ENCODE measurements at regions not wholly inside any gene's neighbourhood (a gene's known extent, or its start where the extent isn't known, plus 50 kb on each side); places are given as distances from the start of the nearest gene placed in this dataset.

DNA sequence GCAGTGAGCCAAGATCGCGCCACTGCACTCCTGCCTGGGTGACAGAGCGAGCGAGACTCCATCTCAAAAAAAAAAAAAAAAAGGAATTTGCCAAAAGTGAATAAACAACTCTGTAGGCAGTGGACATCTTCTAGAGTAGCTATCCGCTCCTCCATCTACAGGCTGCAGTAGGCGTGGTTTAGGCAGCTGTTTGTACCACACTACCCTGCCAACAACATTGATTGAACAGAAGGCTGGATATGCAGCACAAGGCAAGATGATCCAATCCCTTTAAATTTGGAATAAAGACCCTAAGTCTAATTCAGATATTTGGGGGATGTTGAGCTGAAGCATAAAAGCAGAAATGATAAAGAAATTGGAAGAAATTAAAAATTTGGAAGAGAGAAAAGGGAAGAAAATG lies 141.6 kb downstream of the TES start:
- TF ChIP-seq JUND (IDR thresholded peaks at IDR 0.05), result no peak
- TF ChIP-seq, protein P1, sequence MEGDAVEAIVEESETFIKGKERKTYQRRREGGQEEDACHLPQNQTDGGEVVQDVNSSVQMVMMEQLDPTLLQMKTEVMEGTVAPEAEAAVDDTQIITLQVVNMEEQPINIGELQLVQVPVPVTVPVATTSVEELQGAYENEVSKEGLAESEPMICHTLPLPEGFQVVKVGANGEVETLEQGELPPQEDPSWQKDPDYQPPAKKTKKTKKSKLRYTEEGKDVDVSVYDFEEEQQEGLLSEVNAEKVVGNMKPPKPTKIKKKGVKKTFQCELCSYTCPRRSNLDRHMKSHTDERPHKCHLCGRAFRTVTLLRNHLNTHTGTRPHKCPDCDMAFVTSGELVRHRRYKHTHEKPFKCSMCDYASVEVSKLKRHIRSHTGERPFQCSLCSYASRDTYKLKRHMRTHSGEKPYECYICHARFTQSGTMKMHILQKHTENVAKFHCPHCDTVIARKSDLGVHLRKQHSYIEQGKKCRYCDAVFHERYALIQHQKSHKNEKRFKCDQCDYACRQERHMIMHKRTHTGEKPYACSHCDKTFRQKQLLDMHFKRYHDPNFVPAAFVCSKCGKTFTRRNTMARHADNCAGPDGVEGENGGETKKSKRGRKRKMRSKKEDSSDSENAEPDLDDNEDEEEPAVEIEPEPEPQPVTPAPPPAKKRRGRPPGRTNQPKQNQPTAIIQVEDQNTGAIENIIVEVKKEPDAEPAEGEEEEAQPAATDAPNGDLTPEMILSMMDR (IDR thresholded peaks at IDR 0.05; ENCODE audit: low read depth, low read length, missing input control), result no peak
- TF ChIP-seq, protein P2, sequence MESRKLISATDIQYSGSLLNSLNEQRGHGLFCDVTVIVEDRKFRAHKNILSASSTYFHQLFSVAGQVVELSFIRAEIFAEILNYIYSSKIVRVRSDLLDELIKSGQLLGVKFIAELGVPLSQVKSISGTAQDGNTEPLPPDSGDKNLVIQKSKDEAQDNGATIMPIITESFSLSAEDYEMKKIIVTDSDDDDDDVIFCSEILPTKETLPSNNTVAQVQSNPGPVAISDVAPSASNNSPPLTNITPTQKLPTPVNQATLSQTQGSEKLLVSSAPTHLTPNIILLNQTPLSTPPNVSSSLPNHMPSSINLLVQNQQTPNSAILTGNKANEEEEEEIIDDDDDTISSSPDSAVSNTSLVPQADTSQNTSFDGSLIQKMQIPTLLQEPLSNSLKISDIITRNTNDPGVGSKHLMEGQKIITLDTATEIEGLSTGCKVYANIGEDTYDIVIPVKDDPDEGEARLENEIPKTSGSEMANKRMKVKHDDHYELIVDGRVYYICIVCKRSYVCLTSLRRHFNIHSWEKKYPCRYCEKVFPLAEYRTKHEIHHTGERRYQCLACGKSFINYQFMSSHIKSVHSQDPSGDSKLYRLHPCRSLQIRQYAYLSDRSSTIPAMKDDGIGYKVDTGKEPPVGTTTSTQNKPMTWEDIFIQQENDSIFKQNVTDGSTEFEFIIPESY (IDR thresholded peaks at IDR 0.05), result no peak
- TF ChIP-seq, protein P3, sequence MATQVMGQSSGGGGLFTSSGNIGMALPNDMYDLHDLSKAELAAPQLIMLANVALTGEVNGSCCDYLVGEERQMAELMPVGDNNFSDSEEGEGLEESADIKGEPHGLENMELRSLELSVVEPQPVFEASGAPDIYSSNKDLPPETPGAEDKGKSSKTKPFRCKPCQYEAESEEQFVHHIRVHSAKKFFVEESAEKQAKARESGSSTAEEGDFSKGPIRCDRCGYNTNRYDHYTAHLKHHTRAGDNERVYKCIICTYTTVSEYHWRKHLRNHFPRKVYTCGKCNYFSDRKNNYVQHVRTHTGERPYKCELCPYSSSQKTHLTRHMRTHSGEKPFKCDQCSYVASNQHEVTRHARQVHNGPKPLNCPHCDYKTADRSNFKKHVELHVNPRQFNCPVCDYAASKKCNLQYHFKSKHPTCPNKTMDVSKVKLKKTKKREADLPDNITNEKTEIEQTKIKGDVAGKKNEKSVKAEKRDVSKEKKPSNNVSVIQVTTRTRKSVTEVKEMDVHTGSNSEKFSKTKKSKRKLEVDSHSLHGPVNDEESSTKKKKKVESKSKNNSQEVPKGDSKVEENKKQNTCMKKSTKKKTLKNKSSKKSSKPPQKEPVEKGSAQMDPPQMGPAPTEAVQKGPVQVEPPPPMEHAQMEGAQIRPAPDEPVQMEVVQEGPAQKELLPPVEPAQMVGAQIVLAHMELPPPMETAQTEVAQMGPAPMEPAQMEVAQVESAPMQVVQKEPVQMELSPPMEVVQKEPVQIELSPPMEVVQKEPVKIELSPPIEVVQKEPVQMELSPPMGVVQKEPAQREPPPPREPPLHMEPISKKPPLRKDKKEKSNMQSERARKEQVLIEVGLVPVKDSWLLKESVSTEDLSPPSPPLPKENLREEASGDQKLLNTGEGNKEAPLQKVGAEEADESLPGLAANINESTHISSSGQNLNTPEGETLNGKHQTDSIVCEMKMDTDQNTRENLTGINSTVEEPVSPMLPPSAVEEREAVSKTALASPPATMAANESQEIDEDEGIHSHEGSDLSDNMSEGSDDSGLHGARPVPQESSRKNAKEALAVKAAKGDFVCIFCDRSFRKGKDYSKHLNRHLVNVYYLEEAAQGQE (IDR thresholded peaks at IDR 0.05), result no peak
- no peak for TF ChIP-seq TAF1 (conservative IDR thresholded peaks at IDR 0.05)
- TF ChIP-seq RAD21 (IDR thresholded peaks at IDR 0.05), result no peak
- TF ChIP-seq, protein P4, sequence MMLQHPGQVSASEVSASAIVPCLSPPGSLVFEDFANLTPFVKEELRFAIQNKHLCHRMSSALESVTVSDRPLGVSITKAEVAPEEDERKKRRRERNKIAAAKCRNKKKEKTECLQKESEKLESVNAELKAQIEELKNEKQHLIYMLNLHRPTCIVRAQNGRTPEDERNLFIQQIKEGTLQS (IDR thresholded peaks at IDR 0.05), result no peak
- no peak for TF ChIP-seq FOXA2 (IDR thresholded peaks at IDR 0.05)
- no peak for TF ChIP-seq HNF4G (IDR thresholded peaks at IDR 0.05)
- TF ChIP-seq, protein P5, sequence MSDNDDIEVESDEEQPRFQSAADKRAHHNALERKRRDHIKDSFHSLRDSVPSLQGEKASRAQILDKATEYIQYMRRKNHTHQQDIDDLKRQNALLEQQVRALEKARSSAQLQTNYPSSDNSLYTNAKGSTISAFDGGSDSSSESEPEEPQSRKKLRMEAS (IDR thresholded peaks at IDR 0.05), result no peak
- no peak for TF ChIP-seq FOXA1 (IDR thresholded peaks at IDR 0.05)
- TF ChIP-seq EGR1 (IDR thresholded peaks at IDR 0.05; ENCODE audit: low read depth in 2 of 2), result no peak
- no peak for TF ChIP-seq SP1 (IDR thresholded peaks at IDR 0.05)
- no peak for TF ChIP-seq NR2F2 (IDR thresholded peaks at IDR 0.05)
- no peak for TF ChIP-seq RXRA (IDR thresholded peaks at IDR 0.05)
- no peak for TF ChIP-seq GABPA (IDR thresholded peaks at IDR 0.05 in 1 of 2, conservative IDR thresholded peaks at IDR 0.05 in 1 of 2)
- no peak for TF ChIP-seq YY1 (IDR thresholded peaks at IDR 0.05)
- DNase-seq (ENCODE audit: low spot score), result no peak
- Histone ChIP-seq H3K4me3 (ENCODE audit: low read depth in 1 of 3, low read length in 3 of 3) (no peak overlapping the region), H3K36me3 (ENCODE audit: control insufficient read depth in 4 of 4, insufficient read depth in 3 of 4, low read depth in 1 of 4, low read length in 3 of 4) (no peaks in the 10 kb centered on the region), H3K27ac (ENCODE audit: low read depth in 1 of 2, low read length in 2 of 2) (no peak overlapping the region), H3K9ac (ENCODE audit: low read depth in 1 of 2, low read length in 2 of 2) (no peak overlapping the region), H3K27me3 (ENCODE audit: control insufficient read depth in 4 of 4, insufficient read depth in 4 of 4, low read length in 3 of 4) (no peaks in the 10 kb centered on the region), H3K9me3 (ENCODE audit: control insufficient read depth in 4 of 4, low read length in 3 of 4) (no peaks in the 10 kb centered on the region), H3K4me1 (ENCODE audit: control insufficient read depth in 4 of 4, insufficient read depth in 4 of 4, low read length in 3 of 4) (peaks cover 17 to 35% (median 28%) of the 10 kb centered on the region in 4 donors)
- 97% methylated on average over 6 of the region's 6 CpGs for WGBS

DNA sequence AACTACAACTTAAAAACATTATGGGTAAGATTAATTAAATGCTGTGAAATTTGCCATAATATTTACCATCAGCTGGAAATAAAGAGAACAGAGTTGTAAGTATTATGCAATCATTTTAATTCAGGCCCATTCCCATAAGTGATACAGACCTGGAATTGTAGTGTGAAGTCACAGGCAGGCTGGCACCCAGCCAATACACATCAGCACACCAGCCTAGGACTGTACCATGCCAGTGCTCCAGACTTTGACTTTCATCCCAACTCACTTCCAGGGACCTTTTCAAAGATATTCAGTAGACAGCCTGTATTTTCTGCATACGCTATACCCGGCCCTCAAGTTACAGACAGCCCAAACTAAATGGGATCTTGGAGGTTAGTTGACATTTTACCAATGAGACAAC lies 143.3 kb downstream of the TES start:
- H3K9ac ChIP-seq (ENCODE audit: low read depth in 1 of 2, low read length in 2 of 2), result no peak overlapping the region
- H3K4me3 ChIP-seq (ENCODE audit: low read depth in 1 of 3, low read length in 3 of 3), result no peak overlapping the region
- no peak for TF ChIP-seq HNF4G (IDR thresholded peaks at IDR 0.05)
- TF ChIP-seq HNF4A (conservative IDR thresholded peaks at IDR 0.05), result peak; percentile 62 to 67
- TF ChIP-seq YY1 (IDR thresholded peaks at IDR 0.05), result no peak
- peak; percentile 11 to 50 for TF ChIP-seq RXRA (IDR thresholded peaks at IDR 0.05)
- TF ChIP-seq, protein P5 (IDR thresholded peaks at IDR 0.05), result peak; percentile 16
- no peak for TF ChIP-seq FOXA2 (IDR thresholded peaks at IDR 0.05)
- TF ChIP-seq, protein P2 (IDR thresholded peaks at IDR 0.05), result peak; percentile 20
- peak; percentile 50 for TF ChIP-seq SP1 (IDR thresholded peaks at IDR 0.05)
- peak; percentile 19 to 43 for TF ChIP-seq JUND (IDR thresholded peaks at IDR 0.05)

More for the DNA sequence above, 143.3 kb downstream of the TES start:
- Histone ChIP-seq H3K36me3 (ENCODE audit: control insufficient read depth in 4 of 4, insufficient read depth in 3 of 4, low read depth in 1 of 4, low read length in 3 of 4) (no peaks in the 10 kb centered on the region), H3K9me3 (ENCODE audit: control insufficient read depth in 4 of 4, low read length in 3 of 4) (no peaks in the 10 kb centered on the region), H3K27me3 (ENCODE audit: control insufficient read depth in 4 of 4, insufficient read depth in 4 of 4, low read length in 3 of 4) (no peaks in the 10 kb centered on the region), H3K4me1 (ENCODE audit: control insufficient read depth in 4 of 4, insufficient read depth in 4 of 4, low read length in 3 of 4) (peaks cover 17 to 37% (median 28%) of the 10 kb centered on the region in 4 donors), H3K27ac (ENCODE audit: low read depth in 1 of 2, low read length in 2 of 2) (peak overlapping the region; percentile 73 to 81)
- no peak for DNase-seq (ENCODE audit: low spot score)
- 76% methylated on average over 2 of the region's 2 CpGs for whole genome bisulfite sequencing
